GM21723 (cell line): ENCODE measurements at regions not wholly inside any gene's neighbourhood (a gene's known extent, or its start where the extent isn't known, plus 50 kb on each side); places are given as distances from the start of the nearest gene placed in this dataset.

Experiments
- ATAC-seq: cut with Tn5 transposase; IDR thresholded peaks from one replicate; pipeline ENCODE4 v1.9.1; 2021; ENCODE audit warnings: mild to moderate bottlenecking, moderate library complexity; ENCODE audit not compliant: unreplicated experiment

GRCh38 chr4:112982680-112983079 lies 66.8 kb upstream of the ANK2 start:
- ATAC-seq, result no peak

- ATAC-seq, result no peak
These were observed 54.6 kb upstream of the ANK2 start for GRCh38 chr4:112994732-112995464.
